Neuronal stem cell (in vitro differentiated cells): ENCODE measurements at regions not wholly inside any gene's neighbourhood (a gene's known extent, or its start where the extent isn't known, plus 50 kb on each side); places are given as distances from the start of the nearest gene placed in this dataset.

Source experiments
- DNase-seq: peaks from one replicate; pipeline ENCODE4 v3.0.0-alpha.2; 2013; ENCODE audit warnings: low spot score
- H2AFZ ChIP-seq: one replicate; pipeline ENCODE4 v1.6.1; 2013; ENCODE audit warnings: mild to moderate bottlenecking, low read length, inconsistent platforms
- H2AK5ac ChIP-seq: 2 replicates; pipeline ENCODE4 v1.6.1; 2013; ENCODE audit warnings: low read depth, mild to moderate bottlenecking, inconsistent platforms, low read length, moderate library complexity, mixed read lengths
- H2BK120ac ChIP-seq: 2 replicates; pipeline ENCODE4 v1.6.1; 2013; ENCODE audit warnings: low read depth, mild to moderate bottlenecking, inconsistent platforms, low read length, moderate library complexity, mixed read lengths
- H2BK12ac ChIP-seq: one replicate; pipeline ENCODE4 v1.6.1; 2013; ENCODE audit warnings: low read length, inconsistent platforms
- H2BK15ac ChIP-seq: 2 replicates; pipeline ENCODE4 v1.6.1; 2013; ENCODE audit warnings: mild to moderate bottlenecking, low read length, inconsistent platforms, mixed read lengths
- H2BK5ac ChIP-seq: one replicate; pipeline ENCODE4 v1.6.1; 2013; ENCODE audit warnings: inconsistent platforms, mild to moderate bottlenecking, low read length, moderate library complexity
- H3K14ac ChIP-seq: one replicate; pipeline ENCODE4 v1.6.1; 2013; ENCODE audit warnings: low read length, inconsistent platforms
- H3K18ac ChIP-seq: 2 replicates; pipeline ENCODE4 v1.6.1; 2013; ENCODE audit warnings: low read length, inconsistent platforms
- H3K23ac ChIP-seq: 2 replicates; pipeline ENCODE4 v1.6.1; 2013; ENCODE audit warnings: low read depth, mild to moderate bottlenecking, mixed read lengths, low read length, inconsistent platforms; ENCODE audit not compliant: poor library complexity
- H3K27ac ChIP-seq: replicated peaks from 3 replicates; pipeline ENCODE4 v1.5.1; 2013; ENCODE audit warnings: low read length, inconsistent platforms
- H3K27me3 ChIP-seq, 3 experiments: 2 replicates each; pipeline ENCODE4 v1.6.1; 2013; ENCODE audit warnings: low read length in 3 of 3, mild to moderate bottlenecking in 2 of 3, inconsistent platforms in 1 of 3, low read depth in 1 of 3, mixed read lengths in 1 of 3, moderate library complexity in 1 of 3; ENCODE audit not compliant: control insufficient read depth in 3 of 3, insufficient read depth in 3 of 3
- H3K36me3 ChIP-seq, 2 donors: replicated peaks in 1 of 2; 2 replicates each; pipeline ENCODE4 v1.6.1; 2013; ENCODE audit warnings: low read length in 2 of 2; ENCODE audit not compliant: control insufficient read depth in 2 of 2, insufficient read depth in 2 of 2
- H3K4ac ChIP-seq: 2 replicates; pipeline ENCODE4 v1.6.1; 2013; ENCODE audit warnings: inconsistent platforms, mild to moderate bottlenecking, low read length, moderate library complexity
- H3K4me1 ChIP-seq, 2 donors: 1 replicate in 1 of 2; 2 replicates in 1 of 2; pipeline ENCODE4 v1.6.1; 2013; ENCODE audit warnings: low read length in 2 of 2, low read depth in 1 of 2; ENCODE audit not compliant: control insufficient read depth in 2 of 2, insufficient read depth in 1 of 2
- H3K4me2 ChIP-seq: one replicate; pipeline ENCODE4 v1.6.1; 2013; ENCODE audit warnings: mild to moderate bottlenecking, low read length, inconsistent platforms; ENCODE audit not compliant: insufficient read depth, poor library complexity, severe bottlenecking
- H3K4me3 ChIP-seq, 2 donors: 2 replicates each; pipeline ENCODE4 v1.5.1; 2013; ENCODE audit warnings: low read length in 2 of 2, mild to moderate bottlenecking in 2 of 2, inconsistent platforms in 1 of 2, moderate library complexity in 1 of 2
- H3K79me1 ChIP-seq: one replicate; pipeline ENCODE4 v1.6.1; 2013; ENCODE audit warnings: low read depth, mild to moderate bottlenecking, inconsistent platforms, low read length, moderate library complexity
- H3K9ac ChIP-seq: one replicate; pipeline ENCODE4 v1.6.1; 2013; ENCODE audit warnings: mild to moderate bottlenecking, low read depth, low read length, inconsistent platforms; ENCODE audit not compliant: poor library complexity
- H3K9me3 ChIP-seq, 2 donors: replicated peaks in 1 of 2; 2 replicates each; pipeline versions ENCODE3 to v1.6.1; 2013; ENCODE audit warnings: low read length in 2 of 2, mild to moderate bottlenecking in 2 of 2, inconsistent platforms in 1 of 2, low read depth in 1 of 2, mixed read lengths in 1 of 2, moderate library complexity in 1 of 2; ENCODE audit not compliant: control insufficient read depth in 2 of 2, insufficient read depth in 1 of 2
- H4K8ac ChIP-seq: one replicate; pipeline ENCODE4 v1.6.1; 2013; ENCODE audit warnings: low read depth, mild to moderate bottlenecking, inconsistent platforms, low read length, moderate library complexity
- H4K91ac ChIP-seq: one replicate; pipeline ENCODE4 v1.6.1; 2013; ENCODE audit warnings: low read length, low read depth, mild to moderate bottlenecking, inconsistent platforms; ENCODE audit not compliant: poor library complexity
- WGBS, 2 donors: extraction: QIAGEN DNeasy Blood & Tissue Kit; methylation state at CpG; one replicate each; pipeline ENCODE4 v1.1.7; 2013; ENCODE audit warnings: missing lambda C conversion rate in 2 of 2, mixed read lengths in 1 of 2; ENCODE audit not compliant: insufficient read length in 2 of 2, insufficient replicate concordance in 1 of 2; ENCODE audit errors: extremely low coverage in 2 of 2; 5-methylcytosine and 5-hydroxymethylcytosine counted together

DNA sequence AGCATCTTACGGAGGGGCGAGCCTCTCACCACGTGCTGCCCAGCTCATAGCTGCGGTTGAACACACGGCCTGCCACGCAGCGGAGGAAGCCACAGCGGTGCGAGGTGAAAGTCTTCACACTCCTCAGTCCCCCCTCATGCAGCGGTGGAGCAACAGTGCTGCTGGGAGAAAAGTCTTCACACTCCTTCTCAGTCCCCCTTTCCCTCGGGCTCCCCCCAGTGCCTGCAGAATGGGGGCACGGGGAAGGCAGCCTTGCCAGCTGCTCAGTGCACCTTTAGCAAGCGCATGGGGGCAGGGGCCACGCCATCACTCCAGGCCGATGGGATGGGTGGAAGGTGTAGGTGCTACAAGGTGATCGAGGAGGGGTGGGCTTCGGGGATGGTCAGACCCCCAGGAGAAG, 206.3 kb upstream of the TCERG1L start:
- Histone ChIP-seq H2AFZ (no peak overlapping the region), H2BK12ac (no peak overlapping the region), H3K4ac (no peak overlapping the region), H4K8ac (no peak overlapping the region), H2BK120ac (no peak overlapping the region), H3K4me1 (peaks cover 0 to 4% of the 10 kb centered on the region in 2 donors), H3K14ac (no peak overlapping the region), H3K18ac (peak overlapping the region; percentile 0), H2AK5ac (peak overlapping the region; percentile 86), H3K9ac (no peak overlapping the region), H3K4me3 (no peak overlapping the region), H3K79me1 (peaks cover 1% of the 10 kb centered on the region), H3K27ac (no peak overlapping the region), H3K23ac (no peak overlapping the region), H3K27me3 (peaks cover 0 to 6% (median 0%) of the 10 kb centered on the region in 3 experiments), H2BK15ac (peak overlapping the region; percentile 92), H3K4me2 (no peak overlapping the region), H3K36me3 (no peaks in the 10 kb centered on the region), H2BK5ac (no peak overlapping the region), H3K9me3 (no peaks in the 10 kb centered on the region), H4K91ac (no peak overlapping the region)
- DNase-seq: no peak
- WGBS, 2 donors: no CpG with 5 or more reads among the region's 17 CpGs

DNA sequence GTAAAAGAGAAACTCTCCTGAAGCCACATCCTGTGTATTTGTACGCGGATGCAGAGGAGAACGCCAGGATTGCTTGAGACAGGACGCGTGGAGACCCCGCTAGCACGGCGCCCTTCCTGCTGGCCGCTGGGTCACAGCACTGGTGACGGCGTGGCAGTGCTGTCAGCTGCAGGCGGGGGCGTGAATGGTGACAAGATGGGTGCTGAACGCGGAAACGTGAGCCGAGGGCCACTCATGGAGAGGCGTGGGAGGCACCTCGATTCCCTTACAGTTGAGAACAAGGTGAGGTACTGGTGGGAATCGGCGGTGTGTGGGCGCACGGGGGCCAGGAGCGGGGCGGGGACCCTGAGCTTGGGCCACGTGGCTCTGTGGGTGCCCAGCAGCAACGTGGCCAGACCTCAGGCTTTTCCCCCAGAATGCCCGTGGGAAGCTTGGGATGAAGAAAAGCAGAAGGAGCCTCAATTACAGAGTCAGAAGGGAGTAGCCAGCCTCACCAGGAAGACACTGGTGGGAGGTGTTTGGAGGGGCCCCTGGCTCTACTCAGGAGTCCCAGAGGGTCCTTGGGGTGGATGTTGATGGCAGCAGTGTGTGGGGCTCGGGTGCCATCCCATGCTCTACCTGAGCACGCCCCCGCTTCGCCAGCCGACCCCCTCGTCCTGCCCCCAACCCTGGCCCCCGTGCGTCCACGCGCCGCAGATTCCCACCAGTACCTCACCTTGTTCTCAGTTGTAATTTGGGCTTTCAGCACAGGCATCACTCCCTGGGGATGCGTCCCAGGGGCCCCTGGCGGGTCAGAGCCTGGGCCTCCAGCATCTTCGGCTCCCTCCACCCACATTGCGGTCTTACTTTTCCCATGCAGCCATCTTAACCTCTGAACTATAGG, 208.4 kb upstream of the TCERG1L start:
- no peak overlapping the region for H3K23ac ChIP-seq
- peaks cover 0 to 6% (median 0%) of the 10 kb centered on the region in 3 experiments for H3K27me3 ChIP-seq
- no CpG with 5 or more reads among the region's 43 CpGs for WGBS, 2 donors
- H2AFZ ChIP-seq: no peak overlapping the region
- H4K91ac ChIP-seq: no peak overlapping the region
- peaks cover 2% of the 10 kb centered on the region for H3K79me1 ChIP-seq
- H3K4ac ChIP-seq: no peak overlapping the region
- no peak overlapping the region for H2BK120ac ChIP-seq
- no peak overlapping the region for H3K4me3 ChIP-seq
- no peaks in the 10 kb centered on the region for H3K36me3 ChIP-seq
- H2BK15ac ChIP-seq: peak overlapping the region; percentile 54
- H3K27ac ChIP-seq: no peak overlapping the region
- H4K8ac ChIP-seq: peak overlapping the region; percentile 32
- peak overlapping the region; percentile 9 for H3K14ac ChIP-seq
- peak overlapping the region; percentile 89 for H3K18ac ChIP-seq
- H2AK5ac ChIP-seq: peak overlapping the region; percentile 46
- no peak overlapping the region for H3K4me2 ChIP-seq
- H2BK12ac ChIP-seq: no peak overlapping the region
- no peak overlapping the region for H2BK5ac ChIP-seq
- H3K9ac ChIP-seq: no peak overlapping the region
- no peaks in the 10 kb centered on the region for H3K4me1 ChIP-seq
- peaks cover 0 to 6% of the 10 kb centered on the region in 2 donors for H3K9me3 ChIP-seq
- DNase-seq: no peak

DNA sequence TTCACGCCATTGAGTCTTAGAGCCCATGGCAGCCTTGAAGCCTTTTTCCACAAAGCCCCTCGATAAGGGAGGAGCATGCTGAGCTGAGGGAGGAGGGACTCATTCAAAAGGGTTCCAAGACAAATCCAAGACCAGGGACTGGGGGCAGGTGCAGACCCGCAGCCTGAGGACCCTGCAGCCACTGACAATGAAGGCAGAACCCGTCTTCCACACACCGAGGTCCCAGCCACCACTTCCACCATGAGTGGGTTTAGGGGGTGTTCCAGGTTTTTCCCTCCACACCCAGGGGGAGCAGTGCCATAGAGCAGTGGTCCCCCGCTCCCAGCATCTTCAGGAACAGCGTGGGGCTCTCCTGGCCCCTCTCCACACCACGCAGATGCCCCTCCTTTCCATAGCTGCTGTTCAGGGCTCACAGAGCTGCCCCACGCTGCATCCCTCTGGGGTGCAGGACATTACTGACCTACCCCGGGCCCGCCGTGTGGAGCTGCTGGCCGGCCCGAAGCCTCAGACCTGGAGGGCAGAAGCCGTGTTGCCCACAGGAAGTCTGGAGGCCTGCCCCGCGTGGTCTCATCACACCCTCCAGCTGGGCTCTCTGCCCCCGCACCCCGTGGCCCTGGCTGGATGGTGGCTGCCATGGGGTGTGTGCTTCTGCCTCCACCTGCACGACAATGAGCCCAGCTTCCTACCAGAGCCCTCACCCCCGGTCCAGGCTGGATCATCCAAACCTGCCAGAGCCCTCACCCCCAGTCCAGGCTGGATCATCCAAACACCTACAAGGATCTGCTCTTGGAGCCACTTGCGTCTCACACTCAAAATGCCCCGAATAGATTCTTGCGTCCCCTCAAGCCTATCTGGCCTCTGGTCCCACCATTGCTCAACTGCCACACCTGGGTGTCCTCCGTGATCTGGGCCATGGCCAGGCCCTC, 220.0 kb upstream of the TCERG1L start:
- H2AK5ac ChIP-seq: no peak overlapping the region
- H3K79me1 ChIP-seq: no peaks in the 10 kb centered on the region
- H3K4me3 ChIP-seq: no peak overlapping the region
- H3K27me3 ChIP-seq: no peaks in the 10 kb centered on the region
- no peak overlapping the region for H3K4ac ChIP-seq
- H3K14ac ChIP-seq: peak overlapping the region; percentile 26
- DNase-seq: no peak
- H4K8ac ChIP-seq: no peak overlapping the region
- H2BK15ac ChIP-seq: peak overlapping the region; percentile 62
- no peaks in the 10 kb centered on the region for H3K4me1 ChIP-seq
- no peak overlapping the region for H2AFZ ChIP-seq
- H3K4me2 ChIP-seq: no peak overlapping the region
- no peak overlapping the region for H2BK12ac ChIP-seq
- H4K91ac ChIP-seq: no peak overlapping the region
- no peaks in the 10 kb centered on the region for H3K9me3 ChIP-seq
- peak overlapping the region; percentile 55 for H3K9ac ChIP-seq
- H3K18ac ChIP-seq: peak overlapping the region; percentile 44
- no peak overlapping the region for H2BK5ac ChIP-seq
- no peaks in the 10 kb centered on the region for H3K36me3 ChIP-seq
- no peak overlapping the region for H3K27ac ChIP-seq
- no peak overlapping the region for H2BK120ac ChIP-seq
- WGBS, 2 donors: no CpG with 5 or more reads among the region's 25 CpGs
- H3K23ac ChIP-seq: peak overlapping the region; percentile 40

- Histone ChIP-seq H3K79me1 (no peaks in the 10 kb centered on the region), H3K18ac (peak overlapping the region; percentile 48), H3K23ac (peak overlapping the region; percentile 40), H3K36me3 (no peaks in the 10 kb centered on the region), H3K9ac (no peak overlapping the region), H2BK12ac (no peak overlapping the region), H3K27ac (no peak overlapping the region), H3K4me1 (no peaks in the 10 kb centered on the region), H3K27me3 (no peaks in the 10 kb centered on the region), H2BK15ac (no peak overlapping the region), H4K91ac (no peak overlapping the region), H4K8ac (no peak overlapping the region), H3K4me3 (no peak overlapping the region), H3K4ac (no peak overlapping the region), H3K14ac (no peak overlapping the region), H2AFZ (no peak overlapping the region), H3K9me3 (no peaks in the 10 kb centered on the region), H2AK5ac (no peak overlapping the region), H2BK5ac (no peak overlapping the region), H3K4me2 (no peak overlapping the region), H2BK120ac (no peak overlapping the region)
- no peak for DNase-seq
- no CpG with 5 or more reads among the region's 13 CpGs for WGBS, 2 donors
Observed at GRCh38 chr10:131532291-131532690, 220.8 kb upstream of the TCERG1L start.
